ENCODE measurements at regions not wholly inside any gene's neighbourhood (a gene's known extent, or its start where the extent isn't known, plus 50 kb on each side); places are given as distances from the start of the nearest gene placed in this dataset.

DNA sequence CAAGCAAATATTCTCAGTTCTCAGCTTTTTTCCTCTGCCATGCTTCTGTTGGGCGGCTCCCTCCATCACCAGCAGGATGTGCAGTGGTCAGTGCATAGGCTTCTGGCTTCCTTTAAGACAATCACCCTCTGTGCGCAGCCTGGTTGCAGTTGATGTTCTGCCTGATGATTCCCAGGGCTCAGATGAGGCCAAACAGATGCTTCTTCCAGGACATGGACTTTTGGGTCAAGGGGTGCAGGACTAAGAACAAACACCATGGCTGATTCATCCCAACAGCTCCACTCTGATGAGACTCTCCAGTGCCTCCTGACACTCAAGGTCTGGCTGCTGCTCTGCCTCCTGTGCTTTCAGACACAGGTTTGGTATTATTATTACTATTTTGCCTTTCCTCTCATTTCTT is 554.8 kb upstream of the CDH4 start:
- Histone ChIP-seq H3K36me3 (no peaks in the 10 kb centered on the region), H3K4me3 (no peak overlapping the region), H3K4me1 (no peaks in the 10 kb centered on the region), H3K27me3 (peaks cover 0 to 14% (median 9%) of the 10 kb centered on the region in 7 donors), H3K27ac (no peak overlapping the region), H3K9me3 (no peaks in the 10 kb centered on the region)
- TF ChIP-seq, protein P1, sequence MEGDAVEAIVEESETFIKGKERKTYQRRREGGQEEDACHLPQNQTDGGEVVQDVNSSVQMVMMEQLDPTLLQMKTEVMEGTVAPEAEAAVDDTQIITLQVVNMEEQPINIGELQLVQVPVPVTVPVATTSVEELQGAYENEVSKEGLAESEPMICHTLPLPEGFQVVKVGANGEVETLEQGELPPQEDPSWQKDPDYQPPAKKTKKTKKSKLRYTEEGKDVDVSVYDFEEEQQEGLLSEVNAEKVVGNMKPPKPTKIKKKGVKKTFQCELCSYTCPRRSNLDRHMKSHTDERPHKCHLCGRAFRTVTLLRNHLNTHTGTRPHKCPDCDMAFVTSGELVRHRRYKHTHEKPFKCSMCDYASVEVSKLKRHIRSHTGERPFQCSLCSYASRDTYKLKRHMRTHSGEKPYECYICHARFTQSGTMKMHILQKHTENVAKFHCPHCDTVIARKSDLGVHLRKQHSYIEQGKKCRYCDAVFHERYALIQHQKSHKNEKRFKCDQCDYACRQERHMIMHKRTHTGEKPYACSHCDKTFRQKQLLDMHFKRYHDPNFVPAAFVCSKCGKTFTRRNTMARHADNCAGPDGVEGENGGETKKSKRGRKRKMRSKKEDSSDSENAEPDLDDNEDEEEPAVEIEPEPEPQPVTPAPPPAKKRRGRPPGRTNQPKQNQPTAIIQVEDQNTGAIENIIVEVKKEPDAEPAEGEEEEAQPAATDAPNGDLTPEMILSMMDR (IDR thresholded peaks at IDR 0.05) = no peak
- DNase-seq (no peak), ATAC-seq (no peak)
- intact Hi-C loops (cut with DNase I) = no loop called here
- WGBS, 2 donors = 73 to 81% methylated on average over 2 of the region's 2 CpGs

DNA sequence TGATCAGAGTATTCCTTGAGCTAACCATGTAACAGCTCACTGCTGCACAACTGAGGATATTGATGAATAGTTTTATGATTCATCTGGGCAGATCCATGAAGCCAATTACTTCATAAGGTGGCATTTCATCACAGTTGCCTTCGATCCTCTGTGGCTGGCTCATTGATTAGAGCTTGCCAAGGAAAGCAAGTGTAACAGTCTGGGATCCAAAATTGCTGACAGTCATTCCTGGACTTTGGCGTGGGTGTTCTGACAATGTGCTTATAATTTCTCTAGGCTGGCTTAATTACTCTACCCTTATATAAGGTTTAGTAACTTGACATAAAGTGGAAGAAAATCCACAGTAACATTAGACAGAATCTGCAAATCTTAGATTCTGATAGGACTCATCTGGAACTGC is 551.3 kb upstream of the CDH4 start:
- ATAC-seq = no peak
- Histone ChIP-seq H3K4me3 (no peak overlapping the region), H3K9me3 (no peaks in the 10 kb centered on the region), H3K4me1 (no peaks in the 10 kb centered on the region), H3K36me3 (no peaks in the 10 kb centered on the region), H3K27me3 (peaks cover 0 to 6% (median 0%) of the 10 kb centered on the region in 7 donors), H3K27ac (no peak overlapping the region)
- no peak for DNase-seq
- TF ChIP-seq, protein P1 (IDR thresholded peaks at IDR 0.05) = no peak
- intact Hi-C loops (cut with DNase I) = no loop called here
- WGBS, 2 donors = 77 to 85% methylated on average over 2 of the region's 2 CpGs

DNA sequence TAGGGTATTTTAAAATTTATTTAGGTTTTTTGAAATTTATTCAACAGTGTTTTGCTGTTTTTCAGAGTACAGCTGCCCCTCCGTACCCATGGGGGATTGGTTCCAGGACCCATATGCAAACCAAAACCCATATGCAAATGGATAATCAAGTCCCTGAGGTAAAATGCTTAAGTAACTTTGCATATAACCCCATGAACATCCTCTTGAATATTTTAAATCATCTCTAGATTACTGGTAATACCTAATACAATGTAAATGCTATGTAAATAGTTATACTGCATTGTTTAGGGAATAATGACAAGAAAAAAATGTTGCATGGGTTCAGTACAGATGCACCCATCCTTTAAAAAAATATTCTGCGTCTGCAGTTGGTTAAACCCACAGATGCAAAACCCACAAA is 547.9 kb upstream of the CDH4 start:
- intact Hi-C loops (cut with DNase I) = no loop called here
- WGBS, 2 donors = 89% methylated on average over 2 of the region's 2 CpGs
- TF ChIP-seq, protein P1 (IDR thresholded peaks at IDR 0.05) = no peak
- no peak overlapping the region for H3K4me3 ChIP-seq
- ATAC-seq (no peak), DNase-seq (no peak)
- no peak overlapping the region for H3K27ac ChIP-seq
- peaks cover 0 to 15% (median 0%) of the 10 kb centered on the region in 7 donors for H3K27me3 ChIP-seq
- no peaks in the 10 kb centered on the region for H3K36me3 ChIP-seq
- no peaks in the 10 kb centered on the region for H3K9me3 ChIP-seq
- H3K4me1 ChIP-seq = no peaks in the 10 kb centered on the region

DNA sequence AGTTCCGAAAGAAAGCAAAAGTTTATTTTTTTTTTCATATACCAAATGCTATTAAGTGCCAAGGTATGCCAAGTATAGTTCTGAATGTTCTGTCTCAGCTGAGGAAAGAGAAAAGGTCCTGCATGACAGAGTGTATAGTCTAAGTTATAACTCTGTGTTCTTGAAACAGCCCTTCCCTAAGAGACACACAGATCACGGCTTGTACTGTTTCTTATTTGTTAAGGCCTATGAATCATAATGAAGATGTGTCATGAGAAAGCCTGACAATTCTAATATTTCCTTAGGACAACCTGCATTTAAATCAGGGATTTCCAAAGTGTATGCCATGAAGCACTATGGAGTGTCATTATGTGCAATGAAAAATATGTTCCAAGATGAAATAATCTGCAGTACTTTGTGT is 538.7 kb upstream of the CDH4 start:
- no peak for DNase-seq
- TF ChIP-seq, protein P1 (IDR thresholded peaks at IDR 0.05) = no peak
- intact Hi-C loops (cut with DNase I) = no loop called here
- 72 to 93% methylated on average over 2 of the region's 2 CpGs for WGBS, 2 donors
- ATAC-seq = no peak
- Histone ChIP-seq H3K4me3 (no peak overlapping the region), H3K4me1 (no peaks in the 10 kb centered on the region), H3K36me3 (no peaks in the 10 kb centered on the region), H3K27ac (no peak overlapping the region), H3K9me3 (peaks cover 0 to 3% (median 0%) of the 10 kb centered on the region in 11 donors), H3K27me3 (peaks cover 0 to 23% (median 8%) of the 10 kb centered on the region in 7 donors)

Measured in heart right ventricle (tissue), 16 donors.